NOMO-1 (cell line): ENCODE measurements at regions not wholly inside any gene's neighbourhood (a gene's known extent, or its start where the extent isn't known, plus 50 kb on each side); places are given as distances from the start of the nearest gene placed in this dataset.
"Not testable (repeated sequence)": the region's sequence is repeated elsewhere in the genome, so short reads cannot be mapped to it uniquely, and the experiment has no call there.

ENCODE experiments used
- DNase-seq, 2 experiments: peaks; one replicate each; lab custom pipeline; 2025; ENCODE audit not compliant: unreplicated experiment in 2 of 2; lab: John Stamatoyannopoulos, UW

- no peak for DNase-seq
Observed at GRCh38 chr20:57783956-57784837, 74.4 kb upstream of the PMEPA1 start.

- DNase-seq = no peak
Observed at GRCh38 chr20:57783196-57783595, 73.4 kb upstream of the PMEPA1 start.

- DNase-seq = no peak
Observed at GRCh38 chr20:57782631-57783041, 72.8 kb upstream of the PMEPA1 start.

- no peak for DNase-seq
Observed at GRCh38 chr20:57781901-57782300, 72.1 kb upstream of the PMEPA1 start.

GRCh38 chr20:57780906-57781305 lies 71.1 kb upstream of the PMEPA1 start:
- DNase-seq = no peak

DNA sequence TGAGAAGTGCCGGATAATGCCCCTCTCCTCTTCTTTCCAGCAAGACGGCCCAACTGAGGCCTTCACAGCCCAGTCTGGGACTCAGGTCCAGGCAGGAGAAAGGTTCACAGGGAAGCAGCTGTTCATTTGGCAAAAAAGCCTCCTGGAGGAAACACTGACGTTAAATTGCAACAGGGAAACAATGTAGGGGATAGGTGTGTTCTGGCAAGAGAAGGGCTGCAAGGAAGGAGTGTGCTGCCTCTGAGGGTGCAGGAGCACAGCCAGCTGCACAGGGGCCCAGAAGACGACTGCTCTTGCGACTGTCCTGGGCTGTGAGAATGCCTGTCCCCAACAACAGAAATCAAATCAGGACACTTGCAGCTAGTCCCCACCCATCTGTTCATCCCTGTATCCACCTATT lies 70.6 kb upstream of the PMEPA1 start:
- DNase-seq = no peak

DNA sequence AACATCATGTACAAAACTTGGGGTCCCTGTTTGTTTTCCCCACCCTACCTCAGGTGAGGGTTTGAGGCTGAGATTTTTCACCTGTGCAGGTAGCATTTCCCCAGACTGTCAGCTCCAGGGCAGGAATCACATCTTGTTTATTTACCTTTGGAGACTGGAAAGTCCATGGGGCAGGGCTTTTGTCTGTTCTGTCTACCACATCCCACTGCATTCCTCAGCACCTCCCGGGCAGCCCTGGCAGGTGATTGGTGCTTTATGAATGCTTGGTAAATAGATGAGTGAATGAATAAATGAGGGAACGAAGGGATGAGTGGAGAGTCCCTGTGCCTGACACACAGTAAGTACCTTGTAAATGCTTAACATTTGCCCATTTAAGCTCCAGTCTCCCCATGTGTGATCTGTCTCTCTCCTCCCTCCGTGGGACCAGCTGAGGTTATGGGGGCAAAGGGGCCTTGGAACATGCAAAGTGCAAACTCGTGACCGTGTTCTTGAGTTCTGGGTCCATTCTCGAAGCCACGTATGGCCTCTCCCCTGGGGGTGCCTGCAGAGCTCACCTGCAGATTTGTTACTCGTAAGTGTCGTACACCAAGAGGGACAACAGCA lies 69.7 kb upstream of the PMEPA1 start:
- DNase-seq = no peak

GRCh38 chr20:57777911-57778310 lies 68.1 kb upstream of the PMEPA1 start:
- DNase-seq = no peak

DNA sequence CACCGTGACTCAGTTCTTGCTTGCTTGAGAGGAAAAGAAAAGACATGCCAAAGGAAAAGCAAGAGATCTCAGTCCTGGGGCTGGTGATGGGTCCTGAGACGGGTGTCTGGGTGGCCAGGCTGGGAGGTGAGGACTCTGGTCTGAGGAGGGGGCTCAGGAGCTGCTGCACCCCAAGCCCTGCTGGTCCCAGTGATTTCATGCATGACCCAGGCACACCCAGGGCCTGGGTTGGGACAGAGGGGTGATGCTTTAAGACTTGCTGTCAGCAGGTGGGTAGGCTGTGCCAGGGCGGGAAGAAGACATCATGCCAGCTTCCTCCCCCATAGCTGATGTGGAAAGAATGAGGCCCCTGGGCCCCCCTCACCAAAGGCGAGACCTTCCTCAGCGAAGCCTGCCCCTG lies 65.1 kb upstream of the PMEPA1 start:
- no peak for DNase-seq

DNA sequence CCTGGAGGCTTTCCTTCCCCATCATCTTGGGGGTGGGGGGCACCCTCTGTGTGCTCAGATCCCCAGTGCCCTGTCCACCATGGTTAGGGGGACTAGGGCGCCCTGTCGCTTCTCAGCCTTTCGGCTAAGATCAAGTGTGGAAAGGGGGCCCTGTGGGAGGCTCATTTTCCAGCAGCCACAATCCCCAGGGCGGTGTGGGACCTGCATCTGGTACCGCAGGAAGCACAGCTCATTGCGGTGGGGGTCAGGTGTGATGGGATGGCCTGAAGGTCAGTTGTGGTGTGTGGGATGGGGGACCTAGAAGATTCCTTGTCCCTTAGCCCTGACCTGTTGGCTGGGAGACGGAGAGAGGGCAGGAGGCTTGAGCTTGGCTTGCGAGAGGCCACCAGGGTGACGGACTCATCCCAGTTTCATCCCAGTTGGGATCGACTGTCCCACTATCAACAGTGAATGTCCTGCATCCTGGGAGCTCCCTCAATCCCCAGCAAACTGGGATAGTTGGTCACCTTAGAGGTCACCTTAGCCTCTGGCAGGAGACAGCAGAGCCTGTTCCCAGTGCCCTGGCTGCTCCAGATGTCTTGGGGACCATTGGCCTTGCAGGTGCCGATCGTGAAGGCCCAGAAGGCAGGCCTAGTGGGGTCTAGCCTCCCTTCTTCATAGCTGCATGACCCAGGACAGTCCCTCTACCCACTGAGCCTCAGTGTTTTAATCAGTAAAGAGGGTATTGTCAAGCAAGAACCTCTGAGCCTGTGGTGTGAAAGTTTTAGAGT lies 64.5 kb upstream of the PMEPA1 start:
- DNase-seq = no peak

GRCh38 chr20:57773059-57773815 lies 63.4 kb upstream of the PMEPA1 start:
- no peak for DNase-seq

GRCh38 chr20:57772349-57772964 lies 62.6 kb upstream of the PMEPA1 start:
- DNase-seq = no peak

DNA sequence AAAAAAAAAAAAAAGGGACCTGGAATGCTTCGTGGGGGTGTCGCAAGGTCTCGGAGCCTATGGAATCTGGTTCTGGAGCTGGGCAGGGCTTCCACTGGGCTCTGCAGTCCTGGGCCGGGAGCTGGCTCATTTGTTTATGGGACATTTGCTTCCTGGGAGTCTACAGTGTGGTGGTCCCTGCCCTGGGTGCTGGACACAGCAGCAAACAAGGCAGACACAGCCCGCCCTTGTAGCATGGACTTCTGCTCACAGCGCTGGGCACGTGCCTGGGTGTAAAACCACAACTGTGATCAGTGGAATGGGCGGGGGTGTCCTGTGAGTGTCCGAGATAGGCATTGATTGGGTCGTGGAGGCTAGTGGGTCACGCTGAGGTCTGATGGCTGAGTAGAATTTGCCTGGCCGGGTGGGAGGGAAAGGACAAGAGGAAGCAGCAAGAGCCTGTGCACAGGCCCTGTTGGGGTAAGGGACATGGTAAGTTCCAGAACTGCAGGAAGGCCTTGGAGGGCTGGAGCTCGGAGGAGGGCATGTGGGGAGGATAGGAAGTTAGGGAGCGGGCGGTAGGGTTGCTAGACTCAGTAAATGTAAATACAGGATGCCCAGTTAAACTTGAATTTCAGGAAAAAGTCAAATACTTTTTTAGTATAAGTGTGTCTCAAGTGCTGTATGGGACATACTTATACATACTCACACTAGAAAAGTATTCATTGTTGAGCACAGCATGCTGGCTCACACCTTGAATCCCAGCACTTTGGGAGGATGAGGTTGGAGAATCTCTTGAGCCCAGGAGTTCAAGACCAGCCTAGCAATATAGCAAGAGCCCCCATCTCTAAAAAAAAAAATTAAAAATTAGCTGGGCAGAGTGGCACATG lies 61.3 kb upstream of the PMEPA1 start:
- no peak for DNase-seq

- not testable (repeated sequence) for DNase-seq
Observed at GRCh38 chr20:57770401-57770800, 60.6 kb upstream of the PMEPA1 start.

- no peak for DNase-seq
Observed at GRCh38 chr20:57769756-57770155, 59.9 kb upstream of the PMEPA1 start.

DNA sequence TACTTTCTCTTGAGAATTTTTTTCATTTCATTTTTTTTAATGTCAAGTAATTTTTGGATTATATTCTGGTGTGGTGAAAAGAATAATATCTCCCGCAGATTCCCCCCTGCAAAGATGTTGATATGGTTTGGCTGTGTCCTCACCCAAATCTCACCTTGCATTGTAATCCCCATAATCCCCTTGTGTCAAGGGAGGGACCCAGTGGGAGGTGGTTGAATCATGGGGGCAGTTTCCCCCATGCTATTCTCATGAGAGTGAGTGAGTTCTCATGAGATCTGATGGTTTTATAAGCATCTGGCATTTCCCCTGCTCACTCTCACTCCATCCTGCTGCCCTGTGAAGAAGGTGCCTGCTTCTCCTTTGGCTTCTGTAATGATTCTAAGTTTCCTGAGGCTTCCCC lies 58.7 kb upstream of the PMEPA1 start:
- no peak for DNase-seq

DNA sequence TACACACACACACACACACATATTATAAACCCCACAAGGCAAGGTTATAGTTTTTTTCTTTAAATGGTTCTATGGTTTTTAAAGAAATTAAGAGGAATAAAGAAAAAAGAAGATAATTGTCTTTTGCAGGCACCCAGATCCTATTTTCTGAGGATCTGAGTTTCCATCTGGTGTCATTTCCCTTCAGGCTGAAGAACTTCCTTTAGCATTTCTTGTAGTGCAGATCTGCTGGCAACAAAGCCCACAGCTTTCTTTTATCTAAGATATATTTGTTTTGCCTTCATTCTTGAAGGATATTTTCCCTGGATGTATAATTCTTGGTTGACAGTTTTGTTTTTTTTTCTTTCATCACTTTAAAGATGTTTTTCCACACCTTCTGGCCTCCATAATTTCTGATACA lies 57.6 kb upstream of the PMEPA1 start:
- no peak for DNase-seq

DNA sequence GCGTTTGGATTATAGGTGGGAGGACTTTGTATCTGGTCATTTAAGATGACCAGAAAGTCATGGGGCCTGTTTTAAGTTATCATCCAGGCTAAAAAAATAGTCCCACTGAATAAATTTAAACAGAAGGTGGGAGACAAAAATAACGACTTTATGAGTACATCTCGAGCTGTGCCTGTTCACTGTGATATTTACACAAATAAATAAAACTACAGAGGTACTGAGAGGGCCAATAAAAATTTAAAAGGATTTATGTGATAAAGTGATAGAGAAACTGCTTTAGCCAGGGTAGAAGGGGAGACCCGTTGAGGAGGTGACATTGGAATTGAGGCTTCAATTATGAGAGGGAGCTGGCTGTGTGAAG lies 53.4 kb upstream of the PMEPA1 start:
- no peak for DNase-seq

GRCh38 chr20:57762531-57763234 lies 52.9 kb upstream of the PMEPA1 start:
- no peak for DNase-seq
